GM19238 (cell line): ENCODE measurements at regions not wholly inside any gene's neighbourhood (a gene's known extent, or its start where the extent isn't known, plus 50 kb on each side); places are given as distances from the start of the nearest gene placed in this dataset.

Experiments
- DNase-seq: peaks from one replicate; pipeline ENCODE4 v3.0.0; 2011; ENCODE audit warnings: low spot score; ENCODE audit not compliant: insufficient read length

- DNase-seq: no peak
These were observed 384.0 kb upstream of the ADARB2 start for GRCh38 chr10:2121315-2121714.

- no peak for DNase-seq
These were observed 383.4 kb upstream of the ADARB2 start for GRCh38 chr10:2120746-2121145.

- DNase-seq: no peak
These were observed 382.0 kb upstream of the ADARB2 start for GRCh38 chr10:2119316-2119715.

- DNase-seq: no peak
These were observed 380.9 kb upstream of the ADARB2 start for GRCh38 chr10:2118201-2118600.

- no peak for DNase-seq
These were observed 380.3 kb upstream of the ADARB2 start for GRCh38 chr10:2117641-2118040.

GRCh38 chr10:2111965-2112364 lies 374.6 kb upstream of the ADARB2 start:
- no peak for DNase-seq

- DNase-seq: no peak
These were observed 371.2 kb upstream of the ADARB2 start for GRCh38 chr10:2108496-2108895.

GRCh38 chr10:2106641-2107040 lies 369.3 kb upstream of the ADARB2 start:
- no peak for DNase-seq

- DNase-seq: no peak
These were observed 362.0 kb upstream of the ADARB2 start for GRCh38 chr10:2099321-2099720.

- DNase-seq: no peak
These were observed 360.6 kb upstream of the ADARB2 start for GRCh38 chr10:2097937-2098336.

- no peak for DNase-seq
These were observed 356.8 kb upstream of the ADARB2 start for GRCh38 chr10:2094171-2094570.

- no peak for DNase-seq
These were observed 346.3 kb upstream of the ADARB2 start for GRCh38 chr10:2083591-2083990.

- no peak for DNase-seq
These were observed 344.2 kb upstream of the ADARB2 start for GRCh38 chr10:2081501-2081900.

GRCh38 chr10:2079603-2080078 lies 342.3 kb upstream of the ADARB2 start:
- DNase-seq: no peak

GRCh38 chr10:2077231-2077630 lies 339.9 kb upstream of the ADARB2 start:
- no peak for DNase-seq

- DNase-seq: no peak
These were observed 339.2 kb upstream of the ADARB2 start for GRCh38 chr10:2076528-2076927.

- no peak for DNase-seq
These were observed 329.7 kb upstream of the ADARB2 start for GRCh38 chr10:2067015-2067414.

GRCh38 chr10:2054728-2055127 lies 317.4 kb upstream of the ADARB2 start:
- DNase-seq: no peak

GRCh38 chr10:2053805-2054204 lies 316.5 kb upstream of the ADARB2 start:
- no peak for DNase-seq

GRCh38 chr10:2051108-2051507 lies 313.8 kb upstream of the ADARB2 start:
- no peak for DNase-seq

GRCh38 chr10:2049560-2049959 lies 312.2 kb upstream of the ADARB2 start:
- no peak for DNase-seq

- no peak for DNase-seq
These were observed 311.1 kb upstream of the ADARB2 start for GRCh38 chr10:2048337-2048973.

- DNase-seq: no peak
These were observed 310.4 kb upstream of the ADARB2 start for GRCh38 chr10:2047679-2048078.

GRCh38 chr10:2043379-2043778 lies 306.1 kb upstream of the ADARB2 start:
- DNase-seq: no peak
